ENCODE measurements at regions not wholly inside any gene's neighbourhood (a gene's known extent, or its start where the extent isn't known, plus 50 kb on each side); places are given as distances from the start of the nearest gene placed in this dataset.

GRCh38 chrX:125713633-125714032, 394.0 kb downstream of the TEX13C start:
- TF ChIP-seq EZH2 (optimal IDR thresholded peaks at IDR 0.05; ENCODE audit: low read depth, low read length) (no peak), CTCF (IDR thresholded peaks at IDR 0.05; ENCODE audit: low read length) (no peak)

All from MM.1S (cell line).